Kasumi-1 (cell line): ENCODE measurements at regions not wholly inside any gene's neighbourhood (a gene's known extent, or its start where the extent isn't known, plus 50 kb on each side); places are given as distances from the start of the nearest gene placed in this dataset.

Experiments used
- DNase-seq, 2 experiments: peaks; one replicate each; lab custom pipeline; 2025; lab: John Stamatoyannopoulos, UW

GRCh38 chr9:36764364-36765076, 191.8 kb downstream of the MELK start:
- no peak for DNase-seq

DNA sequence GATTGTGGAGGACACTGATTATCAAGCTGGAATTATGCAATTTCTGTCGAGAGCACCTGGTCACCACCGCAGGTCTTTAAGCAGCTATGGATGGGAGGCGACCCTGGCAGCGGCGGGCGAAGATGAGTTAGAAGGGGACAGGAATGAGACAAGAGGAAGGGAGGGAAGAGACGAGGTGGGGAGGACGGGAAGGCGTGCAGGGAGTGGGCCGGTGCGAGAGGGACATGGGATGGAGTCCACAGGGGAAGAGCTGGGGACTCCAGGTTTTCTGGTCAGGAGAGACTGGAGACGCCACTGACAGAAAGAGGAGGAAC, 192.3 kb downstream of the MELK start:
- no peak for DNase-seq

DNA sequence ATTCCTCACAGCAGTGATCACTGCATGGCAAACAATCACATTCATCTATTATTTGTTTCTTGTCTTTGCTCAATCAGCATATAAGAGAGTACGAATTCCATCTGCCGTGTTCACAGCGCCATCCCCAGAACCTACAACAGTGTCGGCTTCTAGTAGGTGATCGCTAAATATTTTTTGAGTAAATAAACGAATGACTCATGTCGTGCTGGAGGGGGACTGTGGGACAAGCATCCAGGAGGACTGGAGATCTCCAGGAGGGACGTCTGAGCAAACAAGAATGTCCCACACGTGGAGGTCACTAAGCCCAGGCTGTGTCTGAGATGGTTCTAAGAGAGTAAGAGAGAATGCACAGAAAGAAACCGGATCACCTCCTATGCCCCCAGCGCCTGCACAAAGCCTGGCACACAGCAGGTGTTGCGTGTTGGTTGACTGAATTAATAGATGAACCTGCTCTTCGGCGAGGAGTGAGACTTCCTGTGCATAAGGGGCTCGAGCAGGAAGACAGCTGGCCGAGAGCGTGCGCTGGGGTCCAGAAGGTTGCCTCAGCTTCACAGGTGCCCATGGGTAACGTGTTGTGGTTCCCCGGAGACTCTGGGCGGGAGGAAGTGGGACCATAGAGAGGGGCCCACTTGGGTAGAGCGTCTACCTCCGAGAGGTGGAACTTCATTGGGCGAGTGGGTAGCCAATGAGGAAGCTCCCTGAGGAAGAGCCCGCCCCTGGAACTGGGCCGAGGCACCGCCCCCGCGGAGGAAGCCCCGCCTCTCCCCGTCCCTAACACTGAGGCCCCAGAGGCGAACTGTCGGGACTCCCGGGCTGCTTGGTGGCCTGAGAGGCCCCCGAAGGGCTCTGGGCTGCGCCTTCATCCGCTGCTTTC, 193.0 kb downstream of the MELK start:
- peak; percentile 89 to 92 for DNase-seq

DNA sequence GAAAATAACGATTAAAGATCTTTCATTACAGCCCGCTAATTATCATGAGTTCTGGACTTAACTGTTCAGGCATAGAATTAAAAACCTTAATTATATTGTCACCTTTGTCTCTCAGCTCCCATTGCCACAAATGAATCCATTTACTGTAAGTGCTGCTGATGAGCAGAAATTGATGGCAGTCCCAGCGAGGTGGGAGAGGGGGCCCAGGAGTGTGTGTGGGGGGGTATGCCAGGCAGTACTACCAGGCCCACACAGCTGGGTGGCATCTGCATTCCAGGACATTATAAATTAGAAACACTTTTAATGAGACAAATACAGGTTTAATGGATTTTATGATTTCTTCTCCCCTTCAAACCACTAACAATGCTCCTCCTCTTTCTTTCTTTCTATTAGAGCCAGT, 196.0 kb downstream of the MELK start:
- DNase-seq, result no peak

DNA sequence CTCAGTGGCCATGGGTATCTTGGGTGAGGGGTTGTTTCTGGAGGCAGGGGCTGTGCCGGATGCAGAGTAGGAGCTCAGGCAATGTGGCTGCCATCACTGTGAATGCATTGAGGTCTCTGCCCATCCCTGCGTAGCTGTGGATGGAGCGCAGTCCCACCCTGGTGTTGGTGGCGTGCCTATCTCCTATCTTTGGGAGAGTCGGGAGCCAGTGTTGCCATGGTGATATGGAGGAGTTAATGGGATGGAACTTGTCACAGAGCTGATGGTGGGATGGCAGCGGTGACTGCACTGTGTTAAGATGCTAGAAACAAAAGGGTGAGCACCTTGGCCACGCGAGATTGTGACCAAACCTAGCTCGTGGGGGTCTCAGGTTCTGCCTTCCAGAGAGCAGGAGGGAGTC, 197.3 kb downstream of the MELK start:
- no peak for DNase-seq

- DNase-seq, result peak; percentile 16 to 28
Measured at GRCh38 chr9:36772449-36773403, 200.0 kb downstream of the MELK start.

DNA sequence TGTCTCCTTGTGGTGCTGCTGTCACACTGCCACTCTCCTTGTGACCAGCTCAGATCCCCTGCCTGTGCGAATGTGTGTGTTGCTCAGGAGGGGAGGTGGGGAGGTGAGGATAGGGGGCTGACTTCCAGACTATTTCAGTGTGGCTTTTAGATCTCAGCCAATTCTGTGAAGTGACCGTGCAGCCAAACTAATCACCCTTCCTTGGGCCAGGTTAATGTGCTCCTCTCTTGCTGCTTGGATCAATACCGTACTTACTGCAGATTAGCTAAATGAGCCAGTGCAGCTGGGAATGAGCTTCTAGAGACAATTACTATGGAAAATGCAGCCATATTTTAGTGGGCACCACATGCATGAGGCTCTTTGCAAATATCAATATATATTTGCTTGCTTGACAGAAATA, 206.0 kb downstream of the MELK start:
- DNase-seq, result no peak

GRCh38 chr9:36779582-36779981, 206.9 kb downstream of the MELK start:
- DNase-seq, result no peak

- no peak for DNase-seq
Measured at GRCh38 chr9:36780186-36780585, 207.5 kb downstream of the MELK start.

- DNase-seq, result no peak
Measured at GRCh38 chr9:36781533-36781932, 208.8 kb downstream of the MELK start.
